Stimulated activated CD4-positive, alpha-beta T cell treated with anti-CD3 and anti-CD28 coated beads, Interleukin-15, amount 100 ng/mL, for 24 hours (primary cell): ENCODE measurements at regions not wholly inside any gene's neighbourhood (a gene's known extent, or its start where the extent isn't known, plus 50 kb on each side); places are given as distances from the start of the nearest gene placed in this dataset.

ENCODE experiments used
- DNase-seq: peaks from one replicate; pipeline ENCODE4 v3.0.0-alpha.2; 2020

DNA sequence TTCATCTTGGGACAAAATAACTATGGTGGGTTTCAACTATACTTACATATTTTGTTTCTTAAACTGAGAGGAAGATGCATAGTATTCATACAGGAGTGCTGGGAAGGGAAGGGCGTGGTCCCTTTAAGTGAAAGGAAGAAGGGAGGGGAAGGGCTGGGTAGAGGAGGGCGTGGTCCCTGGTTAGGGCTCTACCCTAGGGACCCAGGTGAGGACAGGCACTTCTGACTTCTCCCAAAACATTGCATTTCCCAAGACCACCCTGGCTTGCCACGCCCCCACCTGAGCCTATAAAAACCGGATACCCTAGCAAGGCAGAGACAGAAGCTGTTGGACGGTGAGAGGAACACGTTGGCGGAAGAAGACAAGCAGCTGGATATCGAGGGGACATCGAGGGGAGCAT lies 157.6 kb upstream of the PLXNA4 start:
- no peak for DNase-seq

DNA sequence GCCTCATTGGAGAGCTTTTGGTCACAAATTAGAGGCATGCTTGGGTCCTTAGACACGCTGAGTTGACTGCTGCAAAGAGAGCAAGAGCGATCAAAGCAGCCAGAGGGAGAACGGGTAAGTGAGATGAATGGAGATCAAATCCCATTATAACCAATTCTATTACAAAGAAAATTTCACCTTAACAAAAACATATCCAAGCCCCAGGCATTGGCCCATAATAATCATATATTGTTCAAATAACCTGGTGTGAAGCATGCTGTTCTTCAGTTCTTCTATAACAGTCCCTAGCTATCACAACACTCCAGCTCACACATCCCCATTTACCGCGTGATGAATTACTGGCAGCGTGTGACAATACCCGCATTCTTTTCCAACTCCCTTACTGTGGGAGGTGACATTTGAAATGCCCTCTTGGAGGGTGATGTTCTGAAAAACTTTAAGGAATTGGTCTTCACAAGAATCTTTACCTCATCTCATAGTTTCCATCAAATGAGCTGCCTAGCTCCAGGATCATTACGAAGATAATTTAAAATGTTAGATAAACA lies 156.1 kb upstream of the PLXNA4 start:
- DNase-seq: no peak

DNA sequence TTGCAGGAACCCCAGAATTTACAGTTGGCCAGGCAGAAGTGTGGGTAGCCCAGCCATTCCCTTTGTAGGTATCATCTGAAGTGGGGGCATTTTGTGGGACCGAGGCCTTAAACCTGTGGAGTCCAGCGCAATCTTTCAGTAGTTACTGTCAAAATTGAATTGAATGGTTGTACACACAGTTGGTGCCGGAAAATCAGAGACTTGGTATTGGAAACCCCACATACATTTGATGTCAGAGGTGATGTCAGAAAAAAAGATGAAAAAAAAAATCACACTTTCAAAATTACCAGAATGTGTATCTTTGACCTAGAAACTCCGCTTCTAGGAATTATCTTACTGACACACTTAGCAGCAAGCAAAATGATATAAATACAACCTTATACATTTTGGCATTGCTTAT lies 153.8 kb upstream of the PLXNA4 start:
- DNase-seq: no peak

DNA sequence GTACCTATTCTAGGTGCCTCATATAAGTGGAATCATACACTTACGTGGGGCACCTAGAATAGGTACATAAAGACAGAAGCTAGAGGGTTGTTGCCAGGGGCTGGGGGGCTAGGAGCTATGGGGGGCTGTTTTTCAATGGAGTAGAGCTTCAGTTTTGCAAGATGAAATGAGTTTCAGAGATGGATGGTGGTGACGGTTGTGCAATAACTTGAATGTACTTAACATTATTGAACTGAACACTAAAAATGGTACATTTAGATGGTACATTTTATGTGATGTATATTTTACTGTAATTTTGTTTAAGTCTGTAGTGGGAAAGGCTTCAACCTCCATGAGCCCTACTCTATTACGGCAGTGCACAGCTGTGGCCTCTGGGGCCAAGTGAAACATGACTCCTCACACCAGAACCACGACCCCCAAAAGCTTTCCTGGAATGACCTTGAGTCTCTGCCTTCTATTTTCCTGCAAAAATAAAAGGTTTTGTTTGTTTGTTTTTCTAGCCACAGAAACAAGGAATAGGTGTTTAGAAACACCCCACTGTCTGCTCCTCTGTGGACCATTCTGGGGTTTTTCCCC lies 147.3 kb upstream of the PLXNA4 start:
- DNase-seq: no peak

DNA sequence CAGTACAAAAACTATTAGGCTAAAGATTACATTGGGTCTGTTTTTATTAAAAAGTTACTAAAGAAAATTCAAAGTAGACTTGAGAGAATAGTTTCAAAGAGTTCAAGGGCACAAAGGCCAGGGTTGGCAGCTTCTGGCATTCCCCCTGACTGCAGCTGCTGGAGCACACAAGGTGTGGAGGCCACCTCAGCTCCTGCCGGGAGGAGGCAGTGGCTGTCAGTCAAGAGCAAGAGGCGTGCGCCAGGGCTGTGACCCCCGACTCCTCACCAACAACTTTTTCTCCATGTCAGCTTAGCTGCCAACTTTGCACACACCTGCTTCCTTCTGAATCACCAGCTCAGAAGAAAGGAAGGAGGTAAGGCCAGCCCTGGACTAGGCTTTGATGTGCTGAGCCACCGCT lies 144.6 kb upstream of the PLXNA4 start:
- no peak for DNase-seq

DNA sequence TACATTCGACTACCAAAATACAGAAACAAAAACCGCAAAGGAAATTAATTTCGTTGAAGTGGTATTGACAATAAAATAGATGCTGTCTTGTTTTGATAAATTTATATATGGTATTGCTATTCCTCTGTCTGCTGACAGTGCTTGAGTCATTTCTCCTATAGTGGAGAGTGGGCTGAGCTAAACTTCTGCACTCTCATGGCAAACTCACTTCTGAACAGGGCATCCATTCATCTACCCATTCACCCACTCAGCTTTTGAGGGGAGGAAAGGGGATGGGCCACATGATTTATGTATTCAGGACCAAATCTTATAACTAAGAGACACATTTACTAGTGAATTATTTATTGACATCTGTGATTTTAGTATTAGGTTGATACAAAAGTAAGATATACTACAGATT lies 137.6 kb upstream of the PLXNA4 start:
- no peak for DNase-seq

DNA sequence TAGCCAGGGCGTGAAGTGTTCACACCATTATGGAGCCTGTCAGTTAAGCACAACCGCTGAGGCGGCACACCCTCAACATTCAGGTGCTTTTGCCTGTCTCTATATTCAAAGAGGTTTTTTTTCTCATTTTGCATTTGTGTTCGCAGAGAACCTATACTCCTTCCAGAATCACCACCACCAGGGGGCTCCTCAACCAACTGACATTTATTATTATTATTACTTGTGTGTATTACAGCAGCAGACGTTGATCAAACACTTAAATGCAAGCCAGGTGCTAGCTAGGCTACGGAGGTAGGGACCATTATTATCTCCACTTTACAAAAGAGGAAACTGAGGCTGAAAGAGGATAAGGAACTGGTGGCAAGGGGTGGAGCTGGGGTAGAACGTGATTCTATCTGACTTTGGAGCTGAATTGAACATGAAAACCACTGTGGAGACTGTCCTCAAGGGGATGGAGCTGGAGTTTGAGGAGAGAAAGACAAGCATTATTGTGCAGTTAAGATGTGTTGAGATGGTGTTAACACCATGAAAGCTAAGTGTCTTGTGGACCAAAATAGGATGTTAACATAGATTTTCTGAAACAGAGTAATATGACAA lies 133.8 kb upstream of the PLXNA4 start:
- DNase-seq: peak; percentile 34

DNA sequence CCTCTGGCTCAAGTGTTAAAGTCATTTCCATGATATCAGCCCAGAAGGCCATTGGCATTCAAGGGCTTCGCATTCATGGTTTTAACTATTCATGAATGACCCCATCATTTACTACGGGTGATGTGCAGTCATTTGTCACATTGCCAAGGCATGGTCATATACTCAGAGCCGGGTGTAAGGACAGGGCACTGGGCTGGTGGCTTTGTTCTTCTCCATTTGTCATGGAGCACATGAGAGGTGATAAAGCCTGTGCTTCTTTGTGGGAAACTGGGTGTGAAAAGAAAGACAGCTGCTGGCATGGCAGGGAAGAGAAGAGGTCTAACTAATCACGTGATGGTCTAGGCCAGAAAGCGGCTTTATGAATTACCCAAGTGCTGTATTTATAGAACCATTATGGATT lies 132.2 kb upstream of the PLXNA4 start:
- no peak for DNase-seq

DNA sequence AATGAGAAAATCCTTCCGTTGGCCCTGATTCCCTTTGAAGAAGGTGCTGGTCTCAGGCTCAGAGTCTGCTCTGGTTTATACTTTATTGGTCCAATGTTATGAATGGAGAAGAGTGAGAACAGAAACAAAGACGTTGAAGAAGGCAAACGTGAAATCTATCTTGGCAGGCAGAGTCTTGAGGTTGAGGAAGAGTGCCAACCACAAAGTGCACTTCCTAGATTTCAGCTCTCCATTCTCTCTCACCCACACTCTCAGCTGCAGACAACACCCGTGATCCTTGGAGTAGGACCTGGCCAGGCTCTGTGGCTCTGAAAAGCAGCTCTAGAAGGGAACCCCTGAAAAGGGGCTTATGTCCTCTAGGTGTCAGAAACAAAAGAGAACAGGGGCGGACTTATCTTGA lies 128.9 kb upstream of the PLXNA4 start:
- no peak for DNase-seq

DNA sequence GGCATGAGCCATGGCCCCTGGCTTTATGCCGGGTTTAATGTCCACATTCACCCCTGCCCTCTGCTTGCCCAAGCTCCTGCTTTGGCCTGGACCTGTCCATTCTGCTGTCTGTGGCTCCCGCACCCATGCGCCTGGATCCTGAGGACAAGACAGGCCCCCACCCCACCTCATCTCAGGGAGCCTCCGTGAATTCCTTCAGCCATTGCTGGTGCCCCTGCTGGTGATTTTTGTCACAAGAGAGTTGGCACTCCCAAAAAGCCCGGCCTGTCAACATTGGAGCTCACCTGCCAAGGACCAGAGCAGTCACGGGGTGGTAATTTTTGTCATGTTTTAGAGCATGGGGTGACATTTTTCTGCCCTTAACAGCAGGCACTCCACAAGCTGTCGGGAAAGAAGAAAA lies 127.5 kb upstream of the PLXNA4 start:
- DNase-seq: no peak

DNA sequence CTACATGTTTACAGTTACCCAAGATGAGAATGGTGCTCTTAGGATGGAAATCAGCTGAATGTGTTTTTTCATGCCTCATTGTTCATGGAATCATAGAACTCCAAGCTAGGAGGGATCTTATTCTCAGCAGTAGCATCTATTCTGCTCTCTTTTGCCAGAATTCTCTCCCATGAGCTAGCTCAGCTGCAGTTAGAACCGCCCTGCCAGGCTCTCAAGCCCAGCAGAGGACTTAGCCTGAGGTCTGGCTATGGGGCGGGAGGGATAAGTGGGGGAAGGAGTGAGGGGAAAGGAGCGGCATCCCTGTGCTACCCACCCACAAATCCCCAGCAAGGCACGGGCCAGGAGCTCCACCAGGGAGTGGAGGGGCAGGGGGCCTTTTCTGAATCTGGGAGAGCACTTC lies 120.7 kb upstream of the PLXNA4 start:
- no peak for DNase-seq

DNA sequence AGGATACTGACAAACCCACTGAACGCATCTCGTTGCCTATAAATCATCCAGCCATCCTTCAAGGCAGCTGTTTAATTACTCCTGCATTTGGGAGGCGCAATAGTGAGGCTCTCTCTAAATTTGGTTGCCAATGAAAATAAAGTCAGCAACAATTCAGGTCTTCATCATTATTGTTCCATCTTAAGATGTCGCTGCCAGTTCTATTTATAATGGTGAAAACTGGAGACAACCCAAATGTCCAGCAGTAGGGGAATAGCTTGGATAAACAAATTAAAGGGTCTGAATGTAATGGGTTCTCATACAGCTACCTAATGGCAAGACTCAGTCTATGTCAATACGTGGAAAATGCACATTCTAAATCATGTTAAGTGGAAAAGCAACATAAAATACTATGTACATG lies 120.1 kb upstream of the PLXNA4 start:
- no peak for DNase-seq

DNA sequence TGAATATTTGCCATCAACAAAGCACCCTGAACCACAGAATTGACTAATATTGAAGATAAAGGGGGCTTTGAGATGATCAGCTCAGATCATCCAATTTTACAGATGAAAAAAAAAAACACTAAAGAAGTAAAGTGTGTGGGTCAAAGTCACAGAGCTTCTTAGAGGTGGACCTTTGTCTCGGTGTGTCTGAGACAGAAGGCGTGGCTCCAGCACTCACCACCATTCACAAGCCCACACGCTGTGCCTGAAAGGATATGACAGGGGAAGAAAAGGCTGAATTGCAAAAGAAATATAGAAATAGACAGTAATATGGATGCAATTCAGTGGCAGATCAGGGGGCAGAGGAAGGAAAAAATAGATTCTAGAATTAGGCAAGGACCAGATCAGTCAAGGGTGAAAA lies 114.9 kb upstream of the PLXNA4 start:
- no peak for DNase-seq

DNA sequence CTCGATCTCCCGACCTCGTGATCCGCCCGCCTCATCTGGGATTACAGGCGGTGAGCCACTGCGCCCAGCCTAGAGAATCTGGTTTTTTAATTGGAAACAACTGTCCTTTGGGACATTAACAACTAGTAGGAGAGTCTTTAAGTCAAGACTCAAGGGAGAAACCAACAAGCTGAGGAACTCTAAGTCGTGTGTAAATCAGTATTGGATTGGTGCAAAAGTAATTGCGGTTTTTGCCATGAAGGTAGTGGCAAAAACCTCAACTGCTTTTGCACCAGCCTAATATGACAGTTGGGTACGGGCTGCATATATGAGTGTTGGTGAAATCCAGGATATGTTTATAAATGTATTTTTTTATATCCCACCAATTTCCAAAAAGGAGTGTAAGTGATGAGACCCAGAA lies 113.9 kb upstream of the PLXNA4 start:
- no peak for DNase-seq

DNA sequence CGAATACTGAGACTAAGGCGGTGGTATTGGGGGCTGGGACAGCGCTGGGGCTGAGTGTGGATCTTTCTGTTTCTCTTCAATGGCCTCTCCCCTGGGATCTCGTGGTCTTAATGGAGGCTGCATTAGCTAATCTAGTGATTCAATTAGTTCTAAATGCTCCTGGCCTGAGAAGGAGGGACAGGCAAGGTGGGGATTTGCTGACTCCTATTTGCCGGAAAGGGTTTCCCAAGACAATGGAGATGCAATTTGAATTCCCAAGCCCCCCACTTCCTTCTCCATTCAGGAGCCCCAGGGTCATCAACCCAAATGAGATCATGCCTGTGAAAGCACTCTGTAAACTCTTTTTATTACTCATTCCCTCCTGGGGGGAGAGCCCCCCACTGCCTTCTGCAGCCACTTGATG lies 111.7 kb upstream of the PLXNA4 start:
- DNase-seq: no peak

DNA sequence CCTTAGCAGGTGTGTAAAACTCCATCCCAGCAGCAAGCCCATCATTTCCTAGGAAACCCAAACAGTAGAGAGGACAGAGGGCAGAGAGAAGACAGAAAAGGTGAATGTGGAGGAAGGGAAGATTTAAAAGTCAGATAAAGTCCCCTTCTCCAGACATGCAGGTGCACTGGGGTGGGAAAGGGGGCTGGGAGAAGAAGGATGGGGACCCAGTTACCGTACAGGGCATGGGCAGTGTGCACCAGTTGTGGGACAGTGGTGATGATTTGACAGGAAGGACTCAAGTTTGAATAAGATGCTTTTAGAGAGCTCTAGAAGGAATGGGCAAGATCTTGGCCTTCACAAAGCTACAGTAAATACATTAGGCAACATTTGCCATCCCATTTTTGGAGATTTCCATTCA lies 110.7 kb upstream of the PLXNA4 start:
- no peak for DNase-seq

DNA sequence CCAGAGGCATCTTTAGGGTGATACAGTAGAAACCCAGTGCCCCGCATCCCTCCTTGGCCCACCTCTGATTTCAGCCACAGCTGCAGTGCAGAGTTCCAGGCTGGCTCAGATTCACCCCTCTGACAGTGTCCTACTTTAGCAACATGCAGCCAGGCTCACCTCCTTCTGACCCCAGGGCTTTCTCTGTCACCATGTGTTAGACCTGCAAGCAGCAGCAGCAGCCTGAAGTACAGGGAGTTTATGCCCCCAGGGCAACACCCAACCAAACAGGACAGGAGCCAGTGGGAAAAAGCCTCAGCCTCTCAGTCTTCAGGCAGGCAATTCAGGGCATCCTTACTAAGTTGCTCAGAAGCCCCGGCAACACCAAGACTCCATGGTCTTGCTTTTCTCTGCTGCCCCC lies 109.0 kb upstream of the PLXNA4 start:
- DNase-seq: no peak

DNA sequence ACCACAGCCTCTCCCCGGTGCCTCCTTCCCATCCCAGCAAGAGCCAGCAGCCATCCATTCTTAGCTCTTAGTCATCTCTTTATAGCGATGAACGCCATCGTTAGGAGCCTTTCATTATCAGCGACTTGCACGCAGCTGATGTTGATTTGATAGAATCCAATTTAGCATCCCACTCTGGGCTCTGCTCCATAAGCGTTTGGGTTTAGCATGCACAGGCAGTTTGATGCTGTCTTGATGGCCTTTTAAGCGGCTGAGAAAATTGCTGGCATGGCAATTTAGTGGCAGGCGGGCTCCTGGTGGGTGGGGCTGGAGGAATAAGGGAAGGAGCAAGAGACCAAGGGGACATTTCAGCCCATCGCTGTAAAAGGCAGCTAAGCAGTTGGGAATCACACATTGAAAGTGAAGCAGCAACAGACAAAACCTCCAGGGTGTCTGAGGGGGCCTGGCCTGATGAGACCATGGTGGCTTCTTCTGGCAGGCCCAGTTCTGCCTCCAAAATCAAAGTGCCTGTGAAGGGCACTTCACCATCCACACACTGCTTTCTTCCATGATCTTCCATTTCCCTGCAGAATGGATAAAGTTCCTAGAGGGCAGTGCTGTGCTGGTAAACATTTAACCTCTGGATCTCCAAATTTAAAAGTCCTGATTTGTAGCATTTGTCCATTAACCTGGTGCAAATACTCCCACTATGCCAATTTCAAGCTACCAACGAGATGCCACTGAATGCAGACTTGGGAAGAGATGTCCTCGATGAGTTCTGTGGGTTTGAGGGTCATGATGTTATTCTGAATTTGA lies 107.8 kb upstream of the PLXNA4 start:
- no peak for DNase-seq

DNA sequence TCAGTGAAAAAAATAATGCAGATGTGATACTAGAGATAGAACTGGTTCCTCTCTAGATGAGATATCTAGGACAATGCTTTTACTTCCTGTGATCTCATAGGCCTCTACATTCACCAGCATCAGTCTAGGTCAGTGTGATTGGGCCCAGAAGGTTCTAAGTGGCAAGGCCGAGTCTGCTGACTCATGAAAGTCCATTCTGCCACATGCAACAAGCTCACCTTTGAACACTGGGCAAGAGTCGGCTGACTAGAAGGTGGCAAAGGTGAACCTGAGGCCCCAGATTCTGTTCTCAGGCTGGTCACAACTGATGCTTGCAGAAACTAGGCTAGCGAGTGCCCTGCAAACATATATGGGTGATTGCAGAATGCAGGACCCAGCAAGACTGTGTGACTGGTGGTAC lies 105.7 kb upstream of the PLXNA4 start:
- no peak for DNase-seq

DNA sequence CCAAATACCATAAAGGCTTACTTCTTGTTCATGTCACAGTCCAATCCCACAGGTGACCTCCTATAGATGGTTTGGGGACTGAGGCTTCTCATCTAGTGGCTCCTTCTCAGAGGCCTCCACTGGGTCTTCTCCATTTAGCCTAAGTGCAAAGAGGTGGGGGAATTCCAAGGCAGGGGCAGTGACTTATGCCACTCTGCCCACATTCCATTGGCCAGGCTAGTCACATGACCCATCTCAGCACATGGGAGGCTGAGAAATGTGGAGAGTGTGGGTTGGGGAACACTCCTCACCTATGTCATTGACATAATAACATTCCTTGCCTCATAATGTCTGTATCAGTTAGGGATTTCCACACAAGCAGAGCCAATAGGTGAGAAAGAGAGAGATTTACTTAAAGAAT lies 104.3 kb upstream of the PLXNA4 start:
- peak; percentile 4 for DNase-seq

DNA sequence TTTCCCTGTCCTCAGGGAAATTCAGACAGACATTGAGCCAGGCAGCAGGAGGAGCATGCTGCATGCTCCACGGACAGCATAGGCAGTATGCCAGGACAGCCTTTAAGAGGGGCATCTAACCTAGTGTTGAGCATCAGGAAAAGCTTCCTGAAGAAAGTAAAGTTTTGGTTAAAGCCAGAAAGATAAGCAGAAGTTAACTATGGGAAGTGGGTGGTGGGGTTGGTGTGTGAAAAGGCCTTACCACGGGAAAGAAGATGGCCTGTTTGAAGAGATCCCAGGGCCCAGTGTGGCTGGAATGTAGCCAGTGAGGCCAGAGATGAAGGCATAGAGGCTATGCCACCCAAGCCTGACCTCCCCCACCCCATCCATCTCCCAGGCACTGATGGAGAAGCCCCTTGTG lies 102.4 kb upstream of the PLXNA4 start:
- no peak for DNase-seq

DNA sequence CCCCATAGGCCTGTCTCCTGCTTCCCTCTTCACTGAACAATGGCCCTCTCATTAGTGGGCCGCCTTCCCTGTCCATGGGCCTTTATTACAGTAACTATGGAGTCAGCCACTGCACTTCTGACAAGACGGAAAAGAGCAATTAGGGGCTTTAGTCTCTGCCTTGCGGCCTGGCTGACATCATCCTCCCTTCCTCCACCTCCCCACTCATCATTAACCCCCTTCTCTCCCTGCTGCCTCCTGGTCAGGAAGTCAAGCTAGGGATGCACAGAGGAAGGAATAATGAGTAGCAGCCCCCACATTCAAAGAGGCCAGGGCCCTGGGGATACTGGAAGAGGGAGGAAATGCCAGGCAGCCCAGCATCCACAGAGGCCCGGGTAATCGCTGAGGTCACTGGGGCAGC lies 101.6 kb upstream of the PLXNA4 start:
- no peak for DNase-seq

DNA sequence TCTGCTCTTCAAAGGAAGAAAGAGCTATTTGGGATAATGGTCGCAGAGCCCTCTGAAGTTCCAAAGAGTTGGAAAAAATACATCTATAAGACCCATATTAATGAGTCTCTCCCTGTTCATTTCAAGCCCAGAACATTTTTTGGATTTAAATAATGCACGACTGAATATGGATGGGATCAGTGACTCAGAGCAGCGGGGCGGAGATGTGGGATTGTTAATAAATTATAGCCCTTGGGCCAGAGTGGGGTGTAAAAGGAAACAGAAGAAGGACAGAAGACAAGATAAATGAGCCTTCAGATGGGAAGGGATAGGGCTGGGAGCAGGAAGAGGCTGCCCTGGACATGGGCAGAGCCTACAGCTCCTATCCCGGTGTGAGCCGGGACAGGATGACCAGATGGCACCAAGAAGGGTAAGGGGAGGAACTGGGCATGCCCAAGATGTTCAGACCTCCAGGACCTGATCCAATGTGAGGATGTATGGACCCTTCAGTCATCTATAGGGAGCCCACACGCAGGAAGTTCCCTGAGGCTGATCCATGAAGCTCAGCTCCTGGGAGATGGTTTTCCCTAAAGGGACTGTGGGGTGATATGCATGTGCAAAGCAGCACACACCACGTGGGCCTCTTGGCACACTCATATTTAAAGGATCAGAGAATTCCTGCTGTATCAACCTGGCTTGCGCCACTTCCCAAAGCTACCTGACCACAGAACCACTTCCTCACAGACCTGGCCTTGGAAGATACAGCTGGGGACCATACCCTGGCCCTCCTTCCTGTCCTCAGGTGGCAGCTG lies 96.1 kb upstream of the PLXNA4 start:
- DNase-seq: no peak

DNA sequence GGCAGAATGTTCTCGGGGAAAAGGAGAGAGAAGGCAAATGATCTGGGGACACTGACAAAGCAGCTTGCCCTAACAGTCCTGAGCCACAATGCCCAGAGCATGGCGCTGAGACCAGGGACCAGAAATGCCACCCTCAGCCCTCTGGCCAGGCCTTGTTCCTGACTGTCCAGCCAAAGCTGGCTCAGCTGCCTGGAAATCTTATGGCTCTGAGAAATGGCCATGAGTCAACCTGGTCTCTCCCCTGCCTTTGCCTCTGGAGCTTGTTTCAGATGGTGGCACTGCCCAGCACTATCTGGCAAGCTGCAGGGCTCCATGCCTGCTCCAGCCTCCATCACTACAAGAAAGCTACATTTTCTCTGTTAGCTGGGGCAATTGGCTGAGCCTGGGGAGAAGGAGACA lies 90.5 kb upstream of the PLXNA4 start:
- DNase-seq: no peak
